H1 (cell line): ENCODE measurements at regions not wholly inside any gene's neighbourhood (a gene's known extent, or its start where the extent isn't known, plus 50 kb on each side); places are given as distances from the start of the nearest gene placed in this dataset.

Experiments
- CTCF ChIA-PET: fragments of 300-600 bp; sonication (Branson Sonifier 250); formaldehyde crosslinking; loops from one replicate; lab custom pipeline; 2021; ENCODE audit not compliant: partially characterized antibody; lab: Charles Lee
- POLR2A ChIA-PET: fragments of 300-600 bp; sonication (Branson Sonifier 250); formaldehyde crosslinking; loops from one replicate; lab custom pipeline; 2021; ENCODE audit warnings: inconsistent platforms; ENCODE audit not compliant: partially characterized antibody; lab: Charles Lee
- DNase-seq, 2 experiments: peaks; one replicate each; pipeline versions ENCODE4 v3.0.0 to v3.0.0-alpha.2; 2010 to 2022; ENCODE audit warnings: low spot score in 2 of 2, low read depth in 1 of 2, mixed read lengths in 1 of 2
- FAIRE-seq: peaks from 2 replicates; lab custom pipeline; 2011; peaks lifted over from hg19 to GRCh38; lab: Jason Lieb, UNC
- H2AFZ ChIP-seq: 2 replicates; pipeline ENCODE4 v1.8.1; 2012; ENCODE audit warnings: low read length, inconsistent platforms
- H2AK5ac ChIP-seq: 2 replicates; pipeline ENCODE4 v1.6.1; 2013; ENCODE audit warnings: low read depth, low read length
- H2BK120ac ChIP-seq: replicated peaks from 2 replicates; pipeline ENCODE3; 2013; ENCODE audit warnings: low read depth, low read length, inconsistent platforms
- H2BK12ac ChIP-seq: 2 replicates; pipeline ENCODE4 v1.6.1; 2013; ENCODE audit warnings: low read depth, low read length
- H2BK15ac ChIP-seq: 2 replicates; pipeline ENCODE4 v1.6.1; 2013; ENCODE audit warnings: low read length
- H2BK20ac ChIP-seq: 2 replicates; pipeline ENCODE4 v1.6.1; 2013; ENCODE audit warnings: low read length
- H2BK5ac ChIP-seq: 2 replicates; pipeline ENCODE4 v1.6.1; 2013; ENCODE audit warnings: low read depth, low read length
- H3K14ac ChIP-seq: 2 replicates; pipeline ENCODE4 v1.6.1; 2013; ENCODE audit warnings: inconsistent platforms; ENCODE audit not compliant: insufficient read length
- H3K18ac ChIP-seq: 2 replicates; pipeline ENCODE4 v1.6.1; 2013; ENCODE audit warnings: low read length; ENCODE audit errors: extremely low read depth
- H3K23ac ChIP-seq: 2 replicates; pipeline ENCODE4 v1.6.1; 2013; ENCODE audit warnings: inconsistent platforms; ENCODE audit not compliant: insufficient read length
- H3K23me2 ChIP-seq: 2 replicates; pipeline ENCODE4 v1.6.1; 2013; ENCODE audit warnings: low read depth, low read length
- H3K27ac ChIP-seq: 2 replicates; pipeline ENCODE4 v1.6.1; 2011; ENCODE audit warnings: low read depth, low read length, inconsistent platforms
- H3K27me3 ChIP-seq, 4 experiments: replicated peaks in 1 of 4; 1 replicate in 1 of 4; 2 replicates in 3 of 4; pipeline versions ENCODE4 v1.6.1 to v1.8.1; 2011 to 2013; ENCODE audit warnings: low read length in 3 of 4, mild to moderate bottlenecking in 3 of 4, inconsistent platforms in 2 of 4, mixed read lengths in 2 of 4, moderate library complexity in 1 of 4; ENCODE audit not compliant: control insufficient read depth in 3 of 4, insufficient read depth in 3 of 4; ENCODE audit errors: extremely low read depth in 1 of 4
- H3K36me3 ChIP-seq, 4 experiments: 2 replicates each; pipeline versions ENCODE4 v1.6.1 to v1.8.1; 2011 to 2013; ENCODE audit warnings: mild to moderate bottlenecking in 4 of 4, low read length in 3 of 4, moderate library complexity in 2 of 4, control low read depth in 1 of 4, inconsistent platforms in 1 of 4; ENCODE audit not compliant: insufficient read depth in 4 of 4, control insufficient read depth in 2 of 4
- H3K4ac ChIP-seq: replicated peaks from 2 replicates; pipeline ENCODE3; 2013; ENCODE audit warnings: low read length, low read depth, mixed read lengths, inconsistent platforms; ENCODE audit not compliant: insufficient read length
- H3K4me1 ChIP-seq, 4 experiments: replicated peaks in 1 of 4; 1 replicate in 1 of 4; 2 replicates in 3 of 4; pipeline versions ENCODE4 v1.6.1 to v1.8.1; 2011 to 2013; ENCODE audit warnings: low read length in 3 of 4, inconsistent platforms in 2 of 4, mixed read lengths in 1 of 4; ENCODE audit not compliant: insufficient read depth in 4 of 4, control insufficient read depth in 3 of 4
- H3K4me2 ChIP-seq, 2 experiments: 2 replicates each; pipeline versions ENCODE4 v1.6.1 to v1.8.1; 2011 to 2013; ENCODE audit warnings: low read depth in 2 of 2, low read length in 2 of 2, control low read depth in 1 of 2, inconsistent platforms in 1 of 2, mild to moderate bottlenecking in 1 of 2; ENCODE audit not compliant: insufficient read depth in 1 of 2
- H3K4me3 ChIP-seq, 4 experiments: fragments of 200-600, 300-600 bp in 1 of 4; sonication (generic), shearing (Covaris generic), sonication (Bioruptor Twin) in 1 of 4; 2 replicates each; pipeline versions ENCODE4 v1.5.1 to v1.8.1; 2011 to 2016; ENCODE audit warnings: low read length in 4 of 4, low read depth in 3 of 4, control low read depth in 2 of 4, inconsistent platforms in 2 of 4, mild to moderate bottlenecking in 2 of 4, mixed read lengths in 1 of 4, moderate library complexity in 1 of 4; ENCODE audit not compliant: insufficient read depth in 2 of 4; ENCODE audit errors: extremely low read depth in 1 of 4
- H3K56ac ChIP-seq: replicated peaks from 2 replicates; pipeline ENCODE3; 2013; ENCODE audit warnings: low read depth, mild to moderate bottlenecking, mixed read lengths, low read length, inconsistent platforms; ENCODE audit not compliant: insufficient read length
- H3K79me1 ChIP-seq: 2 replicates; pipeline ENCODE4 v1.6.1; 2013; ENCODE audit warnings: low read depth, low read length, control low read depth
- H3K79me2 ChIP-seq, 2 experiments: 2 replicates each; pipeline versions ENCODE4 v1.6.1 to v1.8.1; 2012 to 2013; ENCODE audit warnings: low read length in 2 of 2, mild to moderate bottlenecking in 2 of 2, inconsistent platforms in 1 of 2; ENCODE audit not compliant: insufficient read depth in 2 of 2, control insufficient read depth in 1 of 2
- H3K9ac ChIP-seq, 4 experiments: replicated peaks in 1 of 4; 1 replicate in 1 of 4; 2 replicates in 3 of 4; pipeline versions ENCODE4 v1.6.1 to v1.8.1; 2011 to 2013; ENCODE audit warnings: low read depth in 3 of 4, low read length in 3 of 4, control low read depth in 2 of 4, mild to moderate bottlenecking in 2 of 4, moderate library complexity in 2 of 4, inconsistent platforms in 1 of 4; ENCODE audit errors: extremely low read depth in 1 of 4
- H3K9me3 ChIP-seq, 2 experiments: 2 replicates each; pipeline versions ENCODE4 v1.6.1 to v1.8.1; 2012 to 2013; ENCODE audit warnings: mild to moderate bottlenecking in 2 of 2, moderate library complexity in 2 of 2, control low read depth in 1 of 2, inconsistent platforms in 1 of 2, low read depth in 1 of 2, low read length in 1 of 2, mixed read lengths in 1 of 2; ENCODE audit not compliant: insufficient read depth in 2 of 2
- H4K20me1 ChIP-seq, 2 experiments: replicated peaks in 1 of 2; 2 replicates each; pipeline versions ENCODE3 to v1.8.1; 2011 to 2013; ENCODE audit warnings: inconsistent platforms in 2 of 2, low read length in 2 of 2, mild to moderate bottlenecking in 1 of 2; ENCODE audit not compliant: insufficient read depth in 2 of 2, control insufficient read depth in 1 of 2
- H4K5ac ChIP-seq: 2 replicates; pipeline ENCODE4 v1.6.1; 2013; ENCODE audit warnings: low read length, low read depth, mixed read lengths, inconsistent platforms; ENCODE audit not compliant: insufficient read length
- H4K8ac ChIP-seq: 2 replicates; pipeline ENCODE4 v1.8.0; 2013; ENCODE audit warnings: mild to moderate bottlenecking, moderate library complexity, low read length, inconsistent platforms; ENCODE audit not compliant: insufficient read depth; ENCODE audit errors: extremely low read depth
- H4K91ac ChIP-seq: replicated peaks from 2 replicates; pipeline ENCODE3; 2013; ENCODE audit warnings: low read length, mixed read lengths, inconsistent platforms; ENCODE audit not compliant: insufficient read length
- CEBPB ChIP-seq: IDR thresholded peaks from 2 replicates; pipeline ENCODE4 v1.6.1; 2012; ENCODE audit warnings: low read depth, low read length
- EP300 ChIP-seq, 2 experiments: IDR thresholded peaks; 1 replicate in 1 of 2; 2 replicates in 1 of 2; pipeline ENCODE4 v1.6.1; 2011 to 2012; ENCODE audit warnings: low read depth in 2 of 2, low read length in 2 of 2, mild to moderate bottlenecking in 2 of 2, borderline replicate concordance in 1 of 2, inconsistent platforms in 1 of 2, moderate library complexity in 1 of 2
- HDAC2 ChIP-seq, 2 experiments: fragments of 300-600 bp in 1 of 2; sonication (generic) in 1 of 2; IDR thresholded peaks; 2 replicates each; pipeline ENCODE4 v1.6.1; 2011 to 2012; ENCODE audit warnings: low read depth in 2 of 2, low read length in 2 of 2, mild to moderate bottlenecking in 2 of 2, moderate library complexity in 2 of 2, borderline replicate concordance in 1 of 2, inconsistent platforms in 1 of 2
- HDAC6 ChIP-seq: IDR thresholded peaks from one replicate; pipeline ENCODE4 v1.7.1; 2012; ENCODE audit warnings: low read depth, mild to moderate bottlenecking, inconsistent platforms, low read length, moderate library complexity
- RFX5 ChIP-seq: IDR thresholded peaks from 2 replicates; pipeline ENCODE4 v1.6.1; 2011; ENCODE audit warnings: low read depth, low read length, improper control_type of control experiment, borderline replicate concordance
- RNF2 ChIP-seq: fragments of 200-900, 300-1000 bp; sonication (generic); IDR thresholded peaks from 2 replicates; pipeline ENCODE4 v1.7.1; 2016; ENCODE audit warnings: borderline replicate concordance, low read depth, mild to moderate bottlenecking, antibody characterized with exemption, low read length; ENCODE audit not compliant: poor library complexity, severe bottlenecking; ENCODE audit errors: missing control alignments
- SIN3A ChIP-seq, 2 experiments: IDR thresholded peaks in 1 of 2; conservative IDR thresholded peaks in 1 of 2; 2 replicates each; pipeline ENCODE4 v1.6.1; 2011 to 2012; ENCODE audit warnings: low read length in 2 of 2, improper control_type of control experiment in 1 of 2, low read depth in 1 of 2, mild to moderate bottlenecking in 1 of 2
- SP4 ChIP-seq: IDR thresholded peaks from 2 replicates; pipeline ENCODE4 v1.6.1; 2012; ENCODE audit warnings: low read length, inconsistent platforms
- TAF1 ChIP-seq: IDR thresholded peaks from 2 replicates; pipeline ENCODE4 v1.6.1; 2011; ENCODE audit warnings: mild to moderate bottlenecking, low read depth, low read length
- WGBS, 2 experiments: shearing (Covaris generic) in 1 of 2; methylation state at CpG; one replicate each; pipeline versions ENCODE4 v1.1.6 to v1.1.7; 2013 to 2015; ENCODE audit warnings: low lambda C conversion rate in 2 of 2, mixed read lengths in 2 of 2, inconsistent platforms in 1 of 2, low coverage in 1 of 2, missing lambda C conversion rate in 1 of 2; ENCODE audit not compliant: insufficient replicate concordance in 2 of 2, insufficient coverage in 1 of 2, insufficient read length in 1 of 2; ENCODE audit errors: extremely low coverage in 1 of 2, missing lambda C conversion rate in 1 of 2; 5-methylcytosine and 5-hydroxymethylcytosine counted together
- TF ChIP-seq, protein P1 (sequence below): IDR thresholded peaks from 2 replicates; pipeline ENCODE4 v1.6.1; 2012; ENCODE audit warnings: low read length, inconsistent platforms

DNA sequence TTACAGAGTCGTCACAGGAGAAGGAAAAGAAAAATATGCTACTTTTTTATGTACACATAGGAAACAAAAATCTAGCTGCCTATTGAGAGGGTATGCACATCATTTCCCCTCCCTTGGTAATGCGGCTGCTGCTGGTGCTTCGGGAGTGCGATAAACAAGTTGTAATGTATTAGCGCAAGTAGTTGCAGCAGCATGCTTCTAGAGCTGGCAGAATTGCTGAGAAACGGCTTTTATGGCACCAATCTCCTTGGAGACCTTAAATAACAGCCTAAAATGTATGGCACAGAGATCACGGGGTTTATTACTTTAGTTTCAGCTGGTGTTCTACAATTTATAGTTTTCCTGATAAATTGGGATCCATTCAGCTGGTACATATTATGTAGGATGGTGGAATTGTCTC, 447.6 kb upstream of the TMPO start:
- H3K4me2 ChIP-seq = no peak overlapping the region
- H3K4me3 ChIP-seq = no peak overlapping the region
- no peak overlapping the region for H3K14ac ChIP-seq
- H3K56ac ChIP-seq = no peak overlapping the region
- no peaks in the 10 kb centered on the region for H3K27me3 ChIP-seq
- H2BK20ac ChIP-seq = no peak overlapping the region
- H2BK15ac ChIP-seq = no peak overlapping the region
- no peak overlapping the region for H2BK120ac ChIP-seq
- H4K8ac ChIP-seq = no peak overlapping the region
- 85% methylated on average over 7 of the region's 7 CpGs; no CpG with 5 or more reads in 1 of the 2 experiments for WGBS, 2 experiments
- no peak overlapping the region for H2AK5ac ChIP-seq
- no peak overlapping the region for H3K18ac ChIP-seq
- no peaks in the 10 kb centered on the region for H3K79me2 ChIP-seq
- H3K23ac ChIP-seq = no peak overlapping the region
- FAIRE-seq = no peak
- no peak overlapping the region for H2BK12ac ChIP-seq
- H3K9me3 ChIP-seq = no peaks in the 10 kb centered on the region
- H3K4me1 ChIP-seq = no peaks in the 10 kb centered on the region
- no peak overlapping the region for H3K27ac ChIP-seq
- H4K91ac ChIP-seq = no peak overlapping the region
- no peaks in the 10 kb centered on the region for H4K20me1 ChIP-seq
- DNase-seq = no peak
- H3K9ac ChIP-seq = no peak overlapping the region
- TF ChIP-seq HDAC2 (IDR thresholded peaks at IDR 0.05; ENCODE audit: borderline replicate concordance in 1 of 2, low read depth in 2 of 2, low read length in 2 of 2) = no peak
- TF ChIP-seq CEBPB = no peak
- TF ChIP-seq, protein P1, sequence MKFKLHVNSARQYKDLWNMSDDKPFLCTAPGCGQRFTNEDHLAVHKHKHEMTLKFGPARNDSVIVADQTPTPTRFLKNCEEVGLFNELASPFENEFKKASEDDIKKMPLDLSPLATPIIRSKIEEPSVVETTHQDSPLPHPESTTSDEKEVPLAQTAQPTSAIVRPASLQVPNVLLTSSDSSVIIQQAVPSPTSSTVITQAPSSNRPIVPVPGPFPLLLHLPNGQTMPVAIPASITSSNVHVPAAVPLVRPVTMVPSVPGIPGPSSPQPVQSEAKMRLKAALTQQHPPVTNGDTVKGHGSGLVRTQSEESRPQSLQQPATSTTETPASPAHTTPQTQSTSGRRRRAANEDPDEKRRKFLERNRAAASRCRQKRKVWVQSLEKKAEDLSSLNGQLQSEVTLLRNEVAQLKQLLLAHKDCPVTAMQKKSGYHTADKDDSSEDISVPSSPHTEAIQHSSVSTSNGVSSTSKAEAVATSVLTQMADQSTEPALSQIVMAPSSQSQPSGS = no peak
- TF ChIP-seq SIN3A (conservative IDR thresholded peaks at IDR 0.05 in 1 of 2, IDR thresholded peaks at IDR 0.05 in 1 of 2; ENCODE audit: low read depth in 1 of 2, low read length in 2 of 2) = no peak
- TF ChIP-seq RFX5 = no peak
- no peak for TF ChIP-seq SP4
- no peak for TF ChIP-seq HDAC6
- no peak for TF ChIP-seq TAF1
- TF ChIP-seq EP300 (IDR thresholded peaks at IDR 0.05; ENCODE audit: borderline replicate concordance in 1 of 2, low read depth in 2 of 2, low read length in 2 of 2) = no peak
- no peak for TF ChIP-seq RNF2
- H3K79me1 ChIP-seq = no peaks in the 10 kb centered on the region; the same call in 1 of the 2 replicates
- no peak overlapping the region for H4K5ac ChIP-seq
- no peaks in the 10 kb centered on the region for H3K23me2 ChIP-seq
- CTCF ChIA-PET = interaction anchor here (0.7 to 1.3 kb wide), 2 partner anchors 107 to 160 kb away, joined by 3 to 4 read pairs; no protein-coding TSS in a partner anchor
- H2BK5ac ChIP-seq = no peak overlapping the region
- no peaks in the 10 kb centered on the region for H3K36me3 ChIP-seq
- no peak overlapping the region for H3K4ac ChIP-seq
- POLR2A ChIA-PET = no interaction called here
- H2AFZ ChIP-seq = no peak overlapping the region
